A549 (cell line): ENCODE measurements at regions not wholly inside any gene's neighbourhood (a gene's known extent, or its start where the extent isn't known, plus 50 kb on each side); places are given as distances from the start of the nearest gene placed in this dataset.

Source experiments
- ATAC-seq, 2 experiments: fragments of 200-7000 bp in 1 of 2; fragments of >200 bp in 1 of 2; cut with Nextera tagmentation in 1 of 2; cut with Tn5 transposase in 1 of 2; 3 replicates each; pipeline versions ENCODE4 v1.8.0 to v1.9.1; 2018 to 2020; ENCODE audit warnings: mild to moderate bottlenecking in 1 of 2, moderate library complexity in 1 of 2
- CTCF ChIA-PET: fragments of 300-600 bp; sonication (Branson Sonifier 250); formaldehyde crosslinking; extraction: SDS; loops from one replicate; lab custom pipeline; 2021; ENCODE audit warnings: antibody characterized with exemption, inconsistent platforms; lab: Yijun Ruan, JAX
- POLR2A ChIA-PET: fragments of 350-600 bp; formaldehyde crosslinking; extraction: SDS; loops from one replicate; lab custom pipeline; 2021; ENCODE audit warnings: antibody characterized with exemption, inconsistent platforms; lab: Yijun Ruan, JAX
- DNase-seq, 2 experiments: peaks; one replicate each; pipeline versions ENCODE4 v3.0.0 to v3.0.0-alpha.2; 2011 to 2016; ENCODE audit warnings: low read depth in 1 of 2, low spot score in 1 of 2
- FAIRE-seq: peaks from 2 replicates; lab custom pipeline; 2011; peaks lifted over from hg19 to GRCh38; lab: Jason Lieb, UNC
- H3K27ac ChIP-seq, 2 experiments: fragments of >200 bp; sonication (Bioruptor Twin); formaldehyde crosslinking; 3 replicates each; pipeline ENCODE4 v1.5.1; 2016 to 2017
- H3K4me1 ChIP-seq: fragments of >200 bp; sonication (Bioruptor Twin); formaldehyde crosslinking; 3 replicates; pipeline ENCODE4 v1.6.1; 2016
- H3K4me2 ChIP-seq: fragments of >200 bp; sonication (Bioruptor Twin); formaldehyde crosslinking; 3 replicates; pipeline ENCODE4 v1.6.1; 2016
- H3K4me3 ChIP-seq: fragments of >200 bp; sonication (Bioruptor Twin); formaldehyde crosslinking; 3 replicates; pipeline ENCODE4 v1.5.1; 2016
- H3K9me3 ChIP-seq: fragments of >200 bp; sonication (Bioruptor Twin); formaldehyde crosslinking; 3 replicates; pipeline ENCODE4 v1.6.1; 2016
- CBX2 ChIP-seq: fragments of 200-600 bp; sonication (generic); IDR thresholded peaks from 2 replicates; pipeline ENCODE4 v1.6.1; 2016; ENCODE audit warnings: low read depth, mild to moderate bottlenecking, borderline replicate concordance
- CHD2 ChIP-seq: fragments of 150-350 bp; IDR thresholded peaks from 2 replicates; pipeline ENCODE4 v1.6.1; 2014; ENCODE audit warnings: low read length; ENCODE audit not compliant: partially characterized antibody
- CHD4 ChIP-seq: fragments of 200-600 bp; sonication (generic); IDR thresholded peaks from 2 replicates; pipeline ENCODE4 v1.6.1; 2016; ENCODE audit warnings: antibody characterized with exemption, mild to moderate bottlenecking, borderline replicate concordance
- HDAC2 ChIP-seq: fragments of 200-600 bp; sonication (generic); IDR thresholded peaks from 2 replicates; pipeline ENCODE4 v1.6.1; 2016
- HES2 ChIP-seq: fragments of >200 bp; sonication (Bioruptor Twin); formaldehyde crosslinking; IDR thresholded peaks from 2 replicates; pipeline ENCODE4 v1.6.1; 2016
- HOXB5 ChIP-seq: fragments of 250-450 bp; sonication (Bioruptor Pico); IDR thresholded peaks from 2 replicates; pipeline ENCODE4 v1.5.0; 2020; ENCODE audit warnings: mild to moderate bottlenecking, moderate library complexity
- JUNB ChIP-seq: fragments of >200 bp; sonication (Bioruptor Twin); formaldehyde crosslinking; IDR thresholded peaks from 2 replicates; pipeline ENCODE4 v1.6.1; 2016
- KDM1A ChIP-seq: fragments of 200-600 bp; sonication (generic); IDR thresholded peaks from 2 replicates; pipeline ENCODE4 v1.6.1; 2016; ENCODE audit warnings: low read depth, mild to moderate bottlenecking
- NPAS2 ChIP-seq: fragments of 250-450 bp; sonication (Bioruptor Pico); IDR thresholded peaks from 2 replicates; pipeline ENCODE4 v1.8.0; 2022; ENCODE audit warnings: mild to moderate bottlenecking, moderate library complexity, borderline replicate concordance
- PHF8 ChIP-seq: fragments of 200-600 bp; sonication (generic); IDR thresholded peaks from 2 replicates; pipeline ENCODE4 v1.6.1; 2016; ENCODE audit warnings: low read depth, mild to moderate bottlenecking, antibody characterized with exemption, moderate library complexity, borderline replicate concordance
- POLR2AphosphoS2 ChIP-seq: conservative IDR thresholded peaks from 2 replicates; pipeline ENCODE4 v1.6.1; 2012; ENCODE audit warnings: low read length, improper control_type of control experiment, inconsistent platforms
- RFX5 ChIP-seq: fragments of 450-650 bp; IDR thresholded peaks from 2 replicates; pipeline ENCODE4 v1.7.1; 2014; ENCODE audit warnings: antibody characterized with exemption, mild to moderate bottlenecking, moderate library complexity
- SREBF2 ChIP-seq: fragments of 450-650 bp; IDR thresholded peaks from 2 replicates; pipeline ENCODE4 v1.6.1; 2014; ENCODE audit warnings: mild to moderate bottlenecking, moderate library complexity
- ZFP36 ChIP-seq: fragments of 450-650 bp; IDR thresholded peaks from 2 replicates; pipeline ENCODE4 v1.6.1; 2014; ENCODE audit warnings: borderline replicate concordance; ENCODE audit not compliant: partially characterized antibody
- ZNF302 ChIP-seq: fragments of 250-450 bp; sonication (Bioruptor Pico); IDR thresholded peaks from 2 replicates; pipeline ENCODE4 v1.9.0; 2021; ENCODE audit warnings: inconsistent platforms, mild to moderate bottlenecking, moderate library complexity
- ZSCAN20 ChIP-seq: fragments of 250-450 bp; sonication (Bioruptor Pico); IDR thresholded peaks from 2 replicates; pipeline ENCODE4 v1.8.0; 2022; ENCODE audit warnings: mild to moderate bottlenecking, moderate library complexity
- WGBS: methylation state at CpG from one replicate; pipeline ENCODE4 v1.1.6; 2017; ENCODE audit errors: missing lambda C conversion rate; 5-methylcytosine and 5-hydroxymethylcytosine counted together
- TF ChIP-seq, protein P1 (sequence below): IDR thresholded peaks from 2 replicates; pipeline ENCODE4 v1.6.1; 2012
- TF ChIP-seq, protein P2 (sequence below): fragments of 250-450 bp; sonication (Bioruptor Pico); IDR thresholded peaks from 2 replicates; pipeline ENCODE4 v1.5.0; 2021; ENCODE audit warnings: mild to moderate bottlenecking, moderate library complexity, borderline replicate concordance

GRCh38 chrX:125627676-125628075 is 308.0 kb downstream of the TEX13C start:
- WGBS = 0% methylated on average over 3 of the region's 6 CpGs
- ChIA-PET CTCF (no interaction called here), POLR2A (no interaction called here)
- FAIRE-seq = no peak
- no peaks in the 10 kb centered on the region for H3K4me1 ChIP-seq
- DNase-seq = no peak
- H3K4me2 ChIP-seq = no peak overlapping the region
- ATAC-seq = no peak
- no peaks in the 10 kb centered on the region for H3K9me3 ChIP-seq
- no peak overlapping the region for H3K4me3 ChIP-seq
- no peak for TF ChIP-seq CBX2
- TF ChIP-seq, protein P1, sequence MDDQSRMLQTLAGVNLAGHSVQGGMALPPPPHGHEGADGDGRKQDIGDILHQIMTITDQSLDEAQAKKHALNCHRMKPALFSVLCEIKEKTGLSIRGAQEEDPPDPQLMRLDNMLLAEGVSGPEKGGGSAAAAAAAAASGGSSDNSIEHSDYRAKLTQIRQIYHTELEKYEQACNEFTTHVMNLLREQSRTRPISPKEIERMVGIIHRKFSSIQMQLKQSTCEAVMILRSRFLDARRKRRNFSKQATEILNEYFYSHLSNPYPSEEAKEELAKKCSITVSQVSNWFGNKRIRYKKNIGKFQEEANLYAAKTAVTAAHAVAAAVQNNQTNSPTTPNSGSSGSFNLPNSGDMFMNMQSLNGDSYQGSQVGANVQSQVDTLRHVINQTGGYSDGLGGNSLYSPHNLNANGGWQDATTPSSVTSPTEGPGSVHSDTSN = no peak
- H3K27ac ChIP-seq = no peak overlapping the region

DNA sequence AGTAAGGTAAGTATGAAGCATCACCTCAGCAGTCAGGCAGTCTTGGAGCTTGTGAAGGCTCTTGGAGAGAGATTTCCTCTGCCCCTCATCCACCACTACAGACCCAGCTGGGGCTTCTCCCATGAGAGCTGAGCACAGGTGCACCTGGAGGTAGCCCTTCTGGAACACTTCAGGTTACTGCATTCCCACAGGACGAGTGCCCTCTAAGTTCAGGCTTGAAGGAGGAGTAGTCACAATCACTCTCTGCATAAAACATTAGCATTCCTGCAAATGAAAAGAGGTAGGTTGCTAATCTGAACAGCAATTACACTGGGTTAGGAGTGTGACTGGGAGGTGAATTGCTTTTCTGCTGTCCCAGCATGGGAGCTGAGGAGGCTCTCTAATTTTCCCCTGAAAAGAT is 308.8 kb downstream of the TEX13C start:
- Histone ChIP-seq H3K4me2 (no peak overlapping the region), H3K9me3 (no peaks in the 10 kb centered on the region), H3K4me1 (no peaks in the 10 kb centered on the region), H3K27ac (no peak overlapping the region), H3K4me3 (no peak overlapping the region)
- CTCF ChIA-PET = no interaction called here
- no peak for DNase-seq
- no peak for TF ChIP-seq CHD2
- no peak for TF ChIP-seq KDM1A
- TF ChIP-seq CHD4 = no peak
- no peak for TF ChIP-seq ZSCAN20 (CRISPR knock-in tag)
- POLR2A ChIA-PET = no interaction called here
- no peak for ATAC-seq
- no peak for FAIRE-seq
- WGBS = 0% methylated on average over 1 of the region's 1 CpG

- Histone ChIP-seq H3K4me2 (no peak overlapping the region), H3K27ac (no peak overlapping the region), H3K9me3 (no peaks in the 10 kb centered on the region), H3K4me1 (no peaks in the 10 kb centered on the region), H3K4me3 (no peak overlapping the region)
- DNase-seq (no peak), ATAC-seq (no peak), FAIRE-seq (no peak)
- TF ChIP-seq, protein P1 = no peak
- TF ChIP-seq RFX5 = no peak
- TF ChIP-seq CHD4 = no peak
- no peak for TF ChIP-seq CHD2
- TF ChIP-seq PHF8 = no peak
- TF ChIP-seq, protein P2, sequence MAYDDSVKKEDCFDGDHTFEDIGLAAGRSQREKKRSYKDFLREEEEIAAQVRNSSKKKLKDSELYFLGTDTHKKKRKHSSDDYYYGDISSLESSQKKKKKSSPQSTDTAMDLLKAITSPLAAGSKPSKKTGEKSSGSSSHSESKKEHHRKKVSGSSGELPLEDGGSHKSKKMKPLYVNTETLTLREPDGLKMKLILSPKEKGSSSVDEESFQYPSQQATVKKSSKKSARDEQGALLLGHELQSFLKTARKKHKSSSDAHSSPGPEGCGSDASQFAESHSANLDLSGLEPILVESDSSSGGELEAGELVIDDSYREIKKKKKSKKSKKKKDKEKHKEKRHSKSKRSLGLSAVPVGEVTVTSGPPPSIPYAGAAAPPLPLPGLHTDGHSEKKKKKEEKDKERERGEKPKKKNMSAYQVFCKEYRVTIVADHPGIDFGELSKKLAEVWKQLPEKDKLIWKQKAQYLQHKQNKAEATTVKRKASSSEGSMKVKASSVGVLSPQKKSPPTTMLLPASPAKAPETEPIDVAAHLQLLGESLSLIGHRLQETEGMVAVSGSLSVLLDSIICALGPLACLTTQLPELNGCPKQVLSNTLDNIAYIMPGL = no peak
- TF ChIP-seq HOXB5 (CRISPR knock-in tag) = no peak
- TF ChIP-seq ZFP36 = no peak
- TF ChIP-seq POLR2AphosphoS2 = no peak
- no peak for TF ChIP-seq JUNB
- TF ChIP-seq NPAS2 (CRISPR knock-in tag) = no peak
- TF ChIP-seq SREBF2 = no peak
- no peak for TF ChIP-seq ZNF302 (CRISPR knock-in tag)
- TF ChIP-seq HDAC2 = no peak
- no peak for TF ChIP-seq HES2
- 0% methylated on average over 1 of the region's 1 CpG for WGBS
- CTCF ChIA-PET = interaction anchor here (1.0 kb wide), 1 partner anchor 31 kb away, joined by 3 read pairs; no protein-coding TSS in a partner anchor
- POLR2A ChIA-PET = no interaction called here
Measured at GRCh38 chrX:125641405-125641804, 321.7 kb downstream of the TEX13C start.
